ENCODE measurements at regions not wholly inside any gene's neighbourhood (a gene's known extent, or its start where the extent isn't known, plus 50 kb on each side); places are given as distances from the start of the nearest gene placed in this dataset.

DNA sequence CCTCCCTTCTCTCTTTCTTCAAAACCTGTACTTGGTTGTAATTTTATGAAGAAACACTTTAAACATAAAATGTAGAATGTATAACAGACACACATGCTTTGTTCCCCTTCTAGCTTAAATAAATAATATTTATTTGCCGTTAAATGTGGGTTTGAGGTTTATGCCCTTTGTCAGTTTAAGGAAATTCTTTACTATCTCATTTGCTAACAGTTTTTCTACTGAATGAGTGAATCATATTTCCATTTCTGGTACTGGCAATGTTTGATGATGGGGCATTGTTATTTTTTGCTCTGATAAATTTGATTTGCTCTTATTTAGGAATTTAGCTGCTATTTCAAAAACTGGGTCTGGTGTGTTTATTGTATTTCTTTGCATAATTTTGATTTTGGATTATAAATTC, 555.6 kb downstream of the CCDC85A start:
- DNase-seq, result no peak
- Histone ChIP-seq H3K36me3 (ENCODE audit: control insufficient read depth in 3 of 3, insufficient read depth in 2 of 3, low read depth in 1 of 3, low read length in 3 of 3) (no peaks in the 10 kb centered on the region), H3K27ac (ENCODE audit: low read depth in 1 of 3, low read length in 2 of 3) (no peak overlapping the region), H3K4me3 (ENCODE audit: low read depth in 1 of 3, low read length in 3 of 3) (no peak overlapping the region), H3K27me3 (ENCODE audit: control insufficient read depth in 3 of 3, insufficient read depth in 3 of 3, low read length in 3 of 3) (no peaks in the 10 kb centered on the region), H3K4me1 (ENCODE audit: control insufficient read depth in 3 of 3, insufficient read depth in 2 of 3, low read depth in 1 of 3, low read length in 2 of 3) (no peaks in the 10 kb centered on the region), H3K9me3 (ENCODE audit: control insufficient read depth in 2 of 2, insufficient read depth in 1 of 2, low read depth in 1 of 2, low read length in 1 of 2) (no peaks in the 10 kb centered on the region)
- 58 to 76% (median 67%) methylated on average over 1 of the region's 1 CpG for WGBS, 3 donors
- FAIRE-seq, result no peak

DNA sequence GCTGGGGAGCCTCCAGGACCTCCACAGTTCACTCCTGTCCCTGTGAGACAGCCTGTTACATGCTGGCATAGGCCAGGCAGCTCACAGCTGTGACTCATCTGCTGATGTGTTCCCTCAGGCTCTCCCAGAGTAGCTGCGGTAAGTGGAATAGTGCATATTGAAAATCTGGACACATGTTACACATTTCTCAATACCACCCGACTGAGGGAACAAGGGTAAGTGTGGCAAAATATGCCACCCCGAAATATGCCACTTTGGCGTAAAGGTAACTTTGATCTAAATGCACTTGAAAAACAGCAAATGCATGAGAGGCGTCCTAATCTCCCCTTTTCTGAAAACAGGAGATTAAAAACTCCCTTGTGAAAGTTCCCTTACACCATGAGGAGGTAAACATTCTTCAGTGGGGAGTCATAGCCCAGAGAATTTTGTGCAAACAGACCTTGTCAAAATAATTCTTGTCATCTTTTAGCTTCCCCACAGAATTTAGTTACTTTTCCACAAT, 557.9 kb downstream of the CCDC85A start:
- H3K27ac ChIP-seq (ENCODE audit: low read depth in 1 of 3, low read length in 2 of 3), result no peak overlapping the region
- no peaks in the 10 kb centered on the region for H3K9me3 ChIP-seq (ENCODE audit: control insufficient read depth in 2 of 2, insufficient read depth in 1 of 2, low read depth in 1 of 2, low read length in 1 of 2)
- FAIRE-seq (no peak), DNase-seq (no peak)
- H3K4me1 ChIP-seq (ENCODE audit: control insufficient read depth in 3 of 3, insufficient read depth in 2 of 3, low read depth in 1 of 3, low read length in 2 of 3), result no peaks in the 10 kb centered on the region
- H3K27me3 ChIP-seq (ENCODE audit: control insufficient read depth in 3 of 3, insufficient read depth in 3 of 3, low read length in 3 of 3), result no peaks in the 10 kb centered on the region
- no peak overlapping the region for H3K4me3 ChIP-seq (ENCODE audit: low read depth in 1 of 3, low read length in 3 of 3)
- WGBS, 3 donors, result 64 to 79% (median 73%) methylated on average over 5 of the region's 5 CpGs
- H3K36me3 ChIP-seq (ENCODE audit: control insufficient read depth in 3 of 3, insufficient read depth in 2 of 3, low read depth in 1 of 3, low read length in 3 of 3), result no peaks in the 10 kb centered on the region

DNA sequence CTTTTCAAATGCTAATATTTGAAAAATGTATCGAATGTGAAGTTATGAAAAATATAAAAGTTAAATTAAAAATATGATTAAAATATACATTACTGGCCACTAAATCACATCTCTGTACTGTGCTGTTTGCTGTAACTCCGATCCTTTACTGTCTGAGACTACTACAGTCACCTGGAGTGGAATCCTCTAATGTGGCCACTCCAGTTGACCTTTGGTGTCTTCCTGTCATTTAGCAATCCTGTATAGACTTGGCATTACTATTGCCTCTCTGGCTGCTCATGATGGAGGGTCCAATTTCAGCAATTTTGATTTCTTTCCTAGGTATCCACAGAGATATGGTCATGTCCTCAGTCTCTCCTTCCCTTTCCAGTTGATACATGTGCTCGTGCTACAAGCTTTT, 560.0 kb downstream of the CCDC85A start:
- Histone ChIP-seq H3K27ac (ENCODE audit: low read depth in 1 of 3, low read length in 2 of 3) (no peak overlapping the region), H3K4me3 (ENCODE audit: low read depth in 1 of 3, low read length in 3 of 3) (no peak overlapping the region), H3K36me3 (ENCODE audit: control insufficient read depth in 3 of 3, insufficient read depth in 2 of 3, low read depth in 1 of 3, low read length in 3 of 3) (no peaks in the 10 kb centered on the region), H3K27me3 (ENCODE audit: control insufficient read depth in 3 of 3, insufficient read depth in 3 of 3, low read length in 3 of 3) (peaks cover 0 to 1% (median 0%) of the 10 kb centered on the region in 3 donors), H3K4me1 (ENCODE audit: control insufficient read depth in 3 of 3, insufficient read depth in 2 of 3, low read depth in 1 of 3, low read length in 2 of 3) (no peaks in the 10 kb centered on the region), H3K9me3 (ENCODE audit: control insufficient read depth in 2 of 2, insufficient read depth in 1 of 2, low read depth in 1 of 2, low read length in 1 of 2) (no peaks in the 10 kb centered on the region)
- WGBS, 3 donors, result 75 to 83% (median 81%) methylated on average over 3 of the region's 3 CpGs
- FAIRE-seq (no peak), DNase-seq (no peak)

DNA sequence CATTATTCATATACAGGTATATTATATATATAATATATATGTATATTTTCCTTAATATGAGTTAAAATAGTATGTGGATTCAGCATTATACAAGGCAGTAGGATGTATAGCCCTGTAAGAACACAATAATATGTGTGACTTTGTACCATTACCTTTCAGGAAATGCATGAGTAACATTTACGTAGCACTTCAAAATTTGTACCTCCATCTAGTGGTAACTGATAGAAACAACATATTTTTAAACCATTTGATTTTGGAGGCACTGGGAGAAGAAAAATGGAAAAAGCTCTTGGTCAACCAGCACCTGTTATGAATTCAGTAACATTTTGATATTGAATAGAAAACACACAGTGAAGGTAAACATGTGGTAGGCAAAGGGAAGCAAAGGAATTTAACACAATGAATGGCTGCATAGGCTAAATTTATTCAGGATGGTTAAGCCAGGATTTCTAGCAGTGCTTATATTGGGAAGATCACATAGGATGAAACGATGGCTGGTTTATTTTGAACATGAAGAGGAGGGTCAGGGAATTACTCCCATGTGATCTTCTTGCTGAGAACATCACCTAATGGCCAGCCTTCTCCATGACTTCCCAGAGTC, 565.5 kb downstream of the CCDC85A start:
- DNase-seq, result peak; percentile 34 to 40
- Histone ChIP-seq H3K4me3 (ENCODE audit: low read depth in 1 of 3, low read length in 3 of 3) (no peak overlapping the region), H3K4me1 (ENCODE audit: control insufficient read depth in 3 of 3, insufficient read depth in 2 of 3, low read depth in 1 of 3, low read length in 2 of 3) (no peaks in the 10 kb centered on the region), H3K36me3 (ENCODE audit: control insufficient read depth in 3 of 3, insufficient read depth in 2 of 3, low read depth in 1 of 3, low read length in 3 of 3) (no peaks in the 10 kb centered on the region), H3K27ac (ENCODE audit: low read depth in 1 of 3, low read length in 2 of 3) (no peak overlapping the region), H3K27me3 (ENCODE audit: control insufficient read depth in 3 of 3, insufficient read depth in 3 of 3, low read length in 3 of 3) (peaks cover 0 to 1% (median 0%) of the 10 kb centered on the region in 3 donors), H3K9me3 (ENCODE audit: control insufficient read depth in 2 of 2, insufficient read depth in 1 of 2, low read depth in 1 of 2, low read length in 1 of 2) (no peaks in the 10 kb centered on the region)
- no peak for FAIRE-seq
- WGBS, 3 donors, result 21 to 27% (median 25%) methylated on average over 2 of the region's 2 CpGs

DNA sequence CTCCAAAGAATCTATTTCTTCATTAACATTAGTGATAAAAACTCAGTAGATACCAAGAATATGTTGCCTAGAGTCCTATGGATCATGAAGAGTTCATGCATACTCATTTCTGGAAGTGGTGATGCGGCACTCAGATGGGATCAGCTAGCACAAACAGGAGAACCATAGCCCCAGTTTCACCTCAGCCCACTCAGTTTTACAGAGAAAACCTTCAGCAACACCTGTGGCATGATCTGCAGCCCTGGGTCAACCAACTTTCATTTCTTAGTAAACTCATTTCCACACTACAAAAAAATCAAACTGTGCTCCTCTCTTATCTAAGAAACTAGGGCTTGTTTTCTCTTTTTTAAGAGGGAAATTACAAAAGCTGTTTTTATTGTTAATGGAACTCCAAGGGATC, 569.4 kb downstream of the CCDC85A start:
- DNase-seq (no peak), FAIRE-seq (no peak)
- H3K27ac ChIP-seq (ENCODE audit: low read depth in 1 of 3, low read length in 2 of 3), result no peak overlapping the region
- 69 to 97% (median 87%) methylated on average over 1 of the region's 1 CpG for WGBS, 3 donors
- peaks cover 0 to 1% (median 0%) of the 10 kb centered on the region in 3 donors for H3K27me3 ChIP-seq (ENCODE audit: control insufficient read depth in 3 of 3, insufficient read depth in 3 of 3, low read length in 3 of 3)
- H3K36me3 ChIP-seq (ENCODE audit: control insufficient read depth in 3 of 3, insufficient read depth in 2 of 3, low read depth in 1 of 3, low read length in 3 of 3), result no peaks in the 10 kb centered on the region
- H3K9me3 ChIP-seq (ENCODE audit: control insufficient read depth in 2 of 2, insufficient read depth in 1 of 2, low read depth in 1 of 2, low read length in 1 of 2), result no peaks in the 10 kb centered on the region
- H3K4me3 ChIP-seq (ENCODE audit: low read depth in 1 of 3, low read length in 3 of 3), result no peak overlapping the region
- no peaks in the 10 kb centered on the region for H3K4me1 ChIP-seq (ENCODE audit: control insufficient read depth in 3 of 3, insufficient read depth in 2 of 3, low read depth in 1 of 3, low read length in 2 of 3)

DNA sequence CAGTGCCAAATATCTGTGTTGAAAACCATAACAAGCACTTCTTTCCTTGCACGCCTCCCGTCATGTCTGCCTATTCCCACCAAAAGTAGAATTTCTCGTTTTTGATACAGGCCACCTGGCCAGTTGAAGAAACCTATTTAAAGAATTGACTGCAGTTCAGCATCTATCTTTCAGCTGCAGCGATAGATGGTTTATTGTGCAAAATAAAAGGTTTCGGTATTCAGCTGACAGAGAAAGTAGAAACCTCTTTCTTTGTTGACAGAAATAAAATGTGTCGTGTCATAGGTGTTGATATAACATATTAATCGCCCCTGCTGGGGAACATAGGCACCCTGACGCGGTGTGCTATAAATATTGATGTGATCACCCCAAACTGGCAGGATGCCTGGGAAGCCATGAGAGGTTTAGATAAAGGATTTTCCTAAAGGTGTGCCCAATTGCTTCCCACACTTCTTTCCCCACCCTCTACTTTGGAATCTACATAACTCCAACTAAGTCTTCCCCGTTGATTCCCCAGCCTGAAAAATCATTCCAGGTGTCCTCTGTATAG, 570.4 kb downstream of the CCDC85A start:
- WGBS, 3 donors, result 56 to 72% (median 57%) methylated on average over 10 of the region's 10 CpGs

DNA sequence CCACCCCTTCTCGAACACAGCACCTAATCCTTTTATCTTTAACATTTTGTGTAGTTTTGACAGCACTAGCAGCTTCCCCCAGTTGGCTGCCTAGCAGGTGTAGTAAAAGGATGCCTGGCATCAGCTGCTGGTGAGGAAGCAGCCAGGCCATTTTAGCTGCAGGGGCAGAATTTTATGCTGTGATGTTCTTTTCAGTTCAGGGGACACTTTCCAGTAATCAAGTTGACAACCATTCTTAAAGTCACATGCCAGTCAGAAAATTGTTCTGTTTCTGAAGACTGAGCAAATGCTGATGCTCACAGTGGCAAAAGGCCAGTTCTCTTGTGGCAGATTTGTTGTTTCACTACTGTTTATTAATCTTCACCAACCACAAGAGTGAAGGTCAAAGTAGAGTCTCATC, 570.8 kb downstream of the CCDC85A start:
- H3K4me1 ChIP-seq (ENCODE audit: control insufficient read depth in 3 of 3, insufficient read depth in 2 of 3, low read depth in 1 of 3, low read length in 2 of 3), result no peaks in the 10 kb centered on the region
- no peaks in the 10 kb centered on the region for H3K27me3 ChIP-seq (ENCODE audit: control insufficient read depth in 3 of 3, insufficient read depth in 3 of 3, low read length in 3 of 3)
- no peaks in the 10 kb centered on the region for H3K9me3 ChIP-seq (ENCODE audit: control insufficient read depth in 2 of 2, insufficient read depth in 1 of 2, low read depth in 1 of 2, low read length in 1 of 2)
- no peaks in the 10 kb centered on the region for H3K36me3 ChIP-seq (ENCODE audit: control insufficient read depth in 3 of 3, insufficient read depth in 2 of 3, low read depth in 1 of 3, low read length in 3 of 3)
- no peak overlapping the region for H3K27ac ChIP-seq (ENCODE audit: low read depth in 1 of 3, low read length in 2 of 3)
- DNase-seq (no peak), FAIRE-seq (no peak)
- no peak overlapping the region for H3K4me3 ChIP-seq (ENCODE audit: low read depth in 1 of 3, low read length in 3 of 3)
- WGBS, 3 donors, result 69 to 78% (median 73%) methylated on average over 1 of the region's 1 CpG

More for the DNA sequence above, 570.4 kb downstream of the CCDC85A start:
- H3K4me1 ChIP-seq (ENCODE audit: control insufficient read depth in 3 of 3, insufficient read depth in 2 of 3, low read depth in 1 of 3, low read length in 2 of 3), result no peaks in the 10 kb centered on the region
- H3K36me3 ChIP-seq (ENCODE audit: control insufficient read depth in 3 of 3, insufficient read depth in 2 of 3, low read depth in 1 of 3, low read length in 3 of 3), result no peaks in the 10 kb centered on the region
- no peak overlapping the region for H3K27ac ChIP-seq (ENCODE audit: low read depth in 1 of 3, low read length in 2 of 3)
- no peak overlapping the region for H3K4me3 ChIP-seq (ENCODE audit: low read depth in 1 of 3, low read length in 3 of 3)
- DNase-seq, result no peak
- no peak for FAIRE-seq
- H3K9me3 ChIP-seq (ENCODE audit: control insufficient read depth in 2 of 2, insufficient read depth in 1 of 2, low read depth in 1 of 2, low read length in 1 of 2), result no peaks in the 10 kb centered on the region
- H3K27me3 ChIP-seq (ENCODE audit: control insufficient read depth in 3 of 3, insufficient read depth in 3 of 3, low read length in 3 of 3), result no peaks in the 10 kb centered on the region

DNA sequence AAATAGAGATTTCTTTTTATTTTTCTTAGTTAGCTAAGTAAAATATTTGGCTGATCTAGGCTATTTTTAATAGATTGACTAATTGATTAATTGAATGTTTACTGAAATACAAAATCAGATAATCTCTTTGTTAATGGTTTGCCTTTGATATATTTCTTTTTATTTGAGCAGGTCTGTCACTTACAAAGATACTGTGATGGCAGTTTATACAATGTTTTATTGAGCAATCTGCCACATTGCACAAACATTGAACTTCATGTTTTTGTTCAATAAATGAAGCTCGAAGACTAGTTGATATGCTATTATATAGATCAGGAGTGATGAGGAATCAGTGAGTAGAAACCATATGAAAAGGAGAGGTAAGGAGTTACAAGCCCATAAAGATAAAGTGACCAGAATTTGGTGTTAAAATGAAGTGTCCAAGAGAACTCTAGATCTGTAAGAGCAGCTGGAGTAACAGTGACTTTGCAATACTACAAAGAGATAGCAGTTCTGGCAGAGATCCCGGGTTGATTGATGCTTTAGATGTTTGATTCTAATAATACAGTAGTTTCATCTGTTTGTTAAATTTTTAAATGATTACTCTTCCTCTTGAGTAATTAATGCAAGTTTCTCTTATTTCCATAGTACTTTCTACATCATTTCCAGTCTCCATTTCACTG, 574.2 kb downstream of the CCDC85A start:
- H3K27ac ChIP-seq (ENCODE audit: low read depth in 1 of 3, low read length in 2 of 3), result no peak overlapping the region
- no peaks in the 10 kb centered on the region for H3K27me3 ChIP-seq (ENCODE audit: control insufficient read depth in 3 of 3, insufficient read depth in 3 of 3, low read length in 3 of 3)
- DNase-seq, result no peak
- H3K4me1 ChIP-seq (ENCODE audit: control insufficient read depth in 3 of 3, insufficient read depth in 2 of 3, low read depth in 1 of 3, low read length in 2 of 3), result no peaks in the 10 kb centered on the region
- no peak overlapping the region for H3K4me3 ChIP-seq (ENCODE audit: low read depth in 1 of 3, low read length in 3 of 3)
- 63 to 74% (median 66%) methylated on average over 2 of the region's 2 CpGs for WGBS, 3 donors
- FAIRE-seq, result no peak
- no peaks in the 10 kb centered on the region for H3K9me3 ChIP-seq (ENCODE audit: control insufficient read depth in 2 of 2, insufficient read depth in 1 of 2, low read depth in 1 of 2, low read length in 1 of 2)
- no peaks in the 10 kb centered on the region for H3K36me3 ChIP-seq (ENCODE audit: control insufficient read depth in 3 of 3, insufficient read depth in 2 of 3, low read depth in 1 of 3, low read length in 3 of 3)
